GM21723 (cell line): ENCODE measurements at regions not wholly inside any gene's neighbourhood (a gene's known extent, or its start where the extent isn't known, plus 50 kb on each side); places are given as distances from the start of the nearest gene placed in this dataset.
A peak's percentile ranks its signal among the peaks of the same experiment; 100 is the strongest.
"Not testable (repeated sequence)": the region's sequence is repeated elsewhere in the genome, so short reads cannot be mapped to it uniquely, and the experiment has no call there.

Experiments
- ATAC-seq: cut with Tn5 transposase; IDR thresholded peaks from one replicate; pipeline ENCODE4 v1.9.1; 2021; ENCODE audit warnings: mild to moderate bottlenecking, moderate library complexity; ENCODE audit not compliant: unreplicated experiment

- ATAC-seq: no peak
Measured at GRCh38 chr10:83492004-83492403, 647.3 kb upstream of the GHITM start.

GRCh38 chr10:83512681-83513080 lies 626.6 kb upstream of the GHITM start:
- no peak for ATAC-seq

- ATAC-seq: no peak
Measured at GRCh38 chr10:83515001-83515400, 624.3 kb upstream of the GHITM start.

DNA sequence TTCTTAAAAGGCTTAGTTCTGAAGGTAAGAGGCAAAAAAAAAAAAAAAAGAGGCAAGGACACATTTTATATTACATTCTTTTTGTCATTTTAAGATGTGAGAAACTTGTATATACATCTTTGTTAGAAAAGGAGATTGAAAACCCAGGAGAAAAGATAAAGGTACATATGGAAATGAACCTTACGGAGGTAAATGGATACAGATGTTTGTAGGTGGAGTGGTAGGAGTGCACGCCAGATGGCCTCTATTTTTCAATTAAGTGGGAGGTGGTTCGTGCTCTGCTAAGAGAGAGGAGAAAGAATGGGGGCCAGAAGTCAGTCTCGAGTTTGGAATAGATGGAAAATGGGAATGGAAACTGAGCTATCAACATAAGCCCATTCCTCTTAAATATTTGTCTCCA lies 622.5 kb upstream of the GHITM start:
- ATAC-seq: no peak

DNA sequence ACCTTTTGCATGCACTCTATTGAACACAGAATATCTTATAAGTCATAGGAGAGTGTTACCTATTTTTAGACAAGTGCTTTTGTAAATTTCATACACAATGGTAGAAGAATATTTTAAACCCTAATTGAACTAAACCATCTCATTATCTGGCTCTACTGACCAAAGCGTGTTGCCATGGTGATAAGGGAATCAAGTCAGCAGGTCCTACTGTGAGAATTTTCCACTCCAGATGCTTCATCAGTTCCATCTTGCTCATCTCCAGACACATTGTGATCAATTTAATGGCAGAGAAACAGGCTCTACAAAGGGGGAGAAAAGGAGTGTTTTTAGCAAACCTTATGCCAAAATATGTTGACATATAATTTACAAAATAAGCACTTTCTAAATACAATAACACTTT lies 621.9 kb upstream of the GHITM start:
- ATAC-seq: no peak

DNA sequence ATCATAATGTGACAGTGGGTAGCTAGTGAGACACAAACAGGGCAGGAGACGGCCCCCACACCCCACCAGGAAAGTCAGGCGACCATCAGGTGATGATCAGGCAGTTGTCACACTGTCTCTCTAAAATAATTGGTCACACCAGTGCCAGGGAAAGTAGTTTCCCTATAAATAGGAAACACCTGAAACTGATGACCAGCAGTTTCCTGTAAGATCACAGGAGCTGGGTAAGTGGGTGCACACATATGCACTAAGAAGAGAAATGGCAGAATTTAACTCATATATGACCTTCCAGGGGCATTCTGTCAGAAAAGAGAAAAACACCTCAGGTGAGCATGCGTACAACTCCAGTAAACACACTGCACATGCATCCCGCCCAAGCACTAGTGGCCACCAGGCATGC lies 620.5 kb upstream of the GHITM start:
- no peak for ATAC-seq

DNA sequence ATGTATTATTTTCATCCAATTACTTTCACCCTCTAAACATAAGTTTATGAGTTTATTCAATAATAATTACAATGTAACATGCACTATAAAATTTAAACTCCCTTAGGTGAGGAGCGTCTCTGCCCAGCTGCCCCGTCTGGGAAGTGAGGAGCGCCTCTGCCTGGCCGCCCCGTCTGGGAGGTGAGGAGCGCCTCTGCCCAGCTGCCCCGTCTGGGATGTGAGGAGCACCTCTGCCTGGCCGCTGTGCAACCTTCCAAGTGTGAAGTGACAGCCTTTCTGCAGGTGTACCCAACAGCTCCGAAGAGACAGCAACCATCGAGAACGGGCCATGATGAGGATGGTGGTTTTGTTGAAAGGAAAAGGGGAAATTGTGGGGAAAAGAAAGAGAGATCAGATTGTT lies 618.9 kb upstream of the GHITM start:
- ATAC-seq: not testable (repeated sequence)

DNA sequence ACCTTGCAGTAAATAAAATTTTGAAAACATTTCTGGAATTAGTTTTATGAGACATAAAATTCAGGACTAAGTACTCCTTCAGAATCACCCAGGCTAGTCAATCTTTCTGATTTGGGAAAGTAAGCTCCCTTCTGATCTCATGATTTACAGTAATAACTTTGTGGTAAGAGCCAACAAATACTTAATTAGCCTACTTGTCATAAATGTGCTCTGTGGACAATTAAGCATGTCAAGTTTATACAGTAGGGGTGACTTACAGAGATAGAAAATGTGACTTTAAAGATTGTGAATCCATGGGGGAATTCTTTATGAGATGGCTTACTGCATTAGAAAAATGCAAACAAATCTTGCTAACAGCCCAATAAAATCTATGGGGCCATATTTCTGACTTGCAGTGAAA lies 616.9 kb upstream of the GHITM start:
- no peak for ATAC-seq

- no peak for ATAC-seq
Measured at GRCh38 chr10:83522881-83523386, 616.4 kb upstream of the GHITM start.

DNA sequence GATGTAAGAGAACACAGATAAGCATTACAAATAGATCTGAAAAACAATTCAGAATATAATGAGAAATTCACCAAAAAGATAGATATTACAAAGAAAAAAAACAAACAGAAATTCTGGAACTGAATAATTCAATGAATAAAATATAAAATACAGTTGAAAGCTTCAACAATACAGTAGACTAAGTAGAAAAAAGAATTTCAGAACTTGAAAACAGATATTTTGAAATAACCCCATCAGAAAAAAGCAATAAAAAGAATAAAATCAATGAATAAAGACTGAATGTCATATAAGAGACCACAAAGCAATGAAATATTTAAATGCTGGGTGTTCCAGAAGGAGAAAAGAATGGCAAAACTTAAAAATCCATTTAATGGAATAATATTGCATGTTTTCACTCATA lies 611.4 kb upstream of the GHITM start:
- no peak for ATAC-seq

- no peak for ATAC-seq
Measured at GRCh38 chr10:83533290-83533689, 606.0 kb upstream of the GHITM start.

GRCh38 chr10:83536426-83536825 lies 602.9 kb upstream of the GHITM start:
- no peak for ATAC-seq

DNA sequence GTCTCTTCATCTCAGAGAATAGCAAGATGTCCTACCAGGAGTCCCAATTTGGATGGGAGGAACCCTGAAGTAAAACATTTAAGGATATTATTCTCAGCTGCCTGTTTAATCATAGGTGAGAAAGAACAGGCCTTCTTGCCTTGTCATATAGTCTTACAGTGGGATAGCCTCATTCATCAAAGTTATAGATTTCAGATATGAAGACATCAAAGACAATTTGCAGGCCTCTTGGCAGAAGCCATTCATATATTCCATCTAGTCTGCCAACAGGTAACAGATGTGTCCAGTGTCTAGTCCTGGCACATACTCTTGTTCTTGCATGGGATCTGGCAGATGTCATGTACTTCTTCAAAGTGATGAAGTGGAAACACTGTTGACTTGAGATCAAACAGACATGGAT lies 601.3 kb upstream of the GHITM start:
- no peak for ATAC-seq

GRCh38 chr10:83539528-83540308 lies 599.6 kb upstream of the GHITM start:
- ATAC-seq: peak; percentile 53

DNA sequence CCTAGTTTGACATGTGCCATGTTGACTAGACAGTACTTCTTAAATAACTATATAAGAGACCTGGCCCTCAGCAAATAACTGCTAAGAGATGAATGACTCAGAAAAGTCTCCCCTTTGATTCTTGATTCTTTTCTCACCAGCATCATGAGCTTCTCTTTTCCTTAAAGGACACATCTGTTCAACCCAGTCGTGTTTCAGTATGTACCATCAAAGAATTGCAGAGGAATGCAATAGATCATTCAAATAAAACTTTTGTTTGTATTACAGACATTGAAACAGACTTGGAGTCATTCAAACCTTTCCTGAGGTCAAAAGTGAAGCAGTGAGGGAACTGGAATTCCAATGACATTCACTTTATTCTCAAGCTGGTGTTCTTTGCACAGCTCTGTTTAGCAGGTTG lies 598.3 kb upstream of the GHITM start:
- no peak for ATAC-seq

DNA sequence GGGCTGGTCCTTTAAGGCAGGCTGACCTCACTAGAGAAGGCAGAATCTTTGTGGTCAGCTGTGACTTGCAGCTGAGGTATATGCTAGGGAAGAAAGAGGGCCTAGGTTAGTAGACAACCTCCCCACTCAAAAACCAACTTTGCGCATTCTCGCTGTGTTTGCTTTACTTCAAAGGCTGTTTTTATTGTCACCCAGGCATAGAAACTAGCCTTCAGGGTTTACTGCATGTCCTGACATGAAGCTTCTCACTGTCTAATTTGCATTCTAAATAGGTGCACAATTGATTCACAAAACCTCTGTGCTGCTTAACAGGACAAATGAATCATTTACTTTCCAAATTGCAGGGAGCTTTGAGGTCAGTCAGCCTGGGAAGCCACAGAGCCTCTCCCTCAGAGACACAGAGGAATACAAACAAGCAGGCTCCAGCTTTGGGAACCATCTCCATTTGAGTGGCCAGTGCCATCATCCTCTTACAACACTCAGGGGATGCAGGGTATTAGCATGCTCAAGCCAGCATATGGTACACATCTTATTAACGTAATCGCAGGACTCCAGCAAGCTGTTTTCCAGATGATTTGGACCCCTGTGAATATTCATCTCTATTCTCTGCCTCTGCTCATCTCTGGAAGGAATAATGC lies 596.4 kb upstream of the GHITM start:
- ATAC-seq: no peak

DNA sequence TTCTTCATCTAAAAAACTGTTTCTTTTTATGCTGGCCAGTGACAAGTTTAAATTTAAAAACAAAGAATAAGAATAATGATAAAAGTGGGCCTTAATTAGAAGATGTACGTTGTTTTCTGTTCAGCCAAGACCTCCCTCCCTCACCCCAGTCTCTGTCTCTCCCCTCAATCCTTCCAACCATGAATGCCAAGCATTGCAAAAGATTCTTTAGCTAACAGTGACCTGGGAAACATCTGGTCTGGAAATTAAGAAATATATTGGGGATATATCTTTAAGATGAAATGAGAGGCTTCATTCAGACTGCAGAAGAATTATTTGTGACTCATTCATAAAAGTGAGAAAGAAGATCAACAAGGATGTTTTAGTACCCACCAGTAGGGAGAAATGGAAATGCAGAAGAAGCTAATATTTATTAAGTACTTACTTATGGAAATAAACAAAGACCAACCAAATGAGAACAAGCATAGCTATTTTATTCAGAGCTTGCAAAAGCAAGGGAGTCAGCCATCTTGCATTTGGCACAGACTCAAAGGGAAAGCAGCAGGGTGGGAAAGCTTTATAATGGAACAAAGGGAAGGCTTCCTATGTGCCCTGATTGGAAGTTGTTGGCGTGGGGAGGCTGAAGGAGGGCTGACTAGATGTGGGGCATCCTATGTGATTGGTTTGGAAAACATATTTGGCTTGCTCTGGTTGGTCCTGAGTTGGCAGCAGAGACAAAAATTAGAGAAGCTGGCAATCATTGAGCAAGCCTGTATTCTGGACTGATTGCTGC lies 595.4 kb upstream of the GHITM start:
- no peak for ATAC-seq

DNA sequence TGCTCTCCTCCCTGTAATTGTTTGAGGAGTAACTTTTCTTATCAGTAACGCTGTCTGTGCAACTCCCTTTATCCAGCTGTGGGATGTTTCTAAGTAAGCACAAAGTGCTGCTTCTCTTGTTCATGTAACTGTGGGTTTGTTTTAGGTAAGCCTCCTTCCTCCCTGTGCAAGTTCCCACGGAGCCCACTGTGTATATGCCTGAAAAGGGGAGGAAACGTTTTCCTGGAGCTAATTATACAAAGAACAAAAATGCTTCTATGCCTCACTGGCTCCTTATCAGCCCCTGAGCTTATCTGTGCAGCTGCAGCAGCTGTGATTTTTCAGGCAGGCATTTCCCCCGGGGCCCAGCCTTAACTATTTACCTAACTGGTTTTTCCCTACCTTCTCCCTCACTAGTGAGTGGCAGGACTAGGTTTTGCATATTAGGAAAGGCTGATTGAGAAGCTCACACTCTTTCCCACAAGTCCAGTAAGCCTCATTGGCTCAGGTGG lies 593.4 kb upstream of the GHITM start:
- no peak for ATAC-seq

- ATAC-seq: not testable (repeated sequence)
Measured at GRCh38 chr10:83551190-83551589, 588.1 kb upstream of the GHITM start.

DNA sequence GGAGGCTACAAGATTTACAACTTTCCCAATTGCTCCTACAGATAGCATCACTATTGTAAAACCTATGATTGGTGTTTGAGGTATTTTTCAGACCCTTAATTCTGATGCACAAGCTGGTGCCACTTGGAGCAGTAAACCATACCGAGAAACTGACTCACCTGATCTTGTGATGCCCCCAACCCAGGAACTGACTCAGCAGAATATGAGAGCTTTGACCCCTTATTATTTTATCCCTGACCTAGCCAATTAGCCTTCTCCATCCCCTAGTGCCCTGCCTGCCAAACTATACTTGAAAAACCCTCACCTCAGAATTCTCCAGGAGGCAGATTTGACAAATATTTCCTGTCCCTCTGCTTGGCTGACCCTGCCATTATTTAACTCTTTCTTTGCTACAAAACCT lies 585.9 kb upstream of the GHITM start:
- ATAC-seq: no peak

GRCh38 chr10:83555264-83555663 lies 584.0 kb upstream of the GHITM start:
- ATAC-seq: no peak

- no peak for ATAC-seq
Measured at GRCh38 chr10:83562381-83562780, 576.9 kb upstream of the GHITM start.
